ENCODE measurements at regions not wholly inside any gene's neighbourhood (a gene's known extent, or its start where the extent isn't known, plus 50 kb on each side); places are given as distances from the start of the nearest gene placed in this dataset.

DNA sequence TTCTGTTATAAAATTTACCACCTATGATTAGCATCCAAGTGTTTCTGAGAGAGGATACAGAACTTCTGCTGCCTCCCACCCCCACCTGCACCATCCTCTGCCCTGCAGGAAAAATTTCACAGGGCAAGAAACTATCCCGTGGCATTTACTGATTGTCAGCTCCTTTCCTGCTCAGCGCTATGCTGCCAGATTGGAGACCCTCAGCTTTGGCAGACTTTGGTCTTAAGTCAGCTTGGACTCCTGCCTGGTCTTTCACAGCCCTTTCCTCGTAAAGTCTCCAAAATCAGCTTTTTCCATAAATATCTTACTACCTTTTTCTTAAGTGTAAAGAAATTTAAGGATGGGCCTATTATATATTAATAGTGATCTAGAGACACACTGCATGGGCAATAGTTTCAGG is 239.9 kb upstream of the ADAMTS9 start:
- H3K4me2 ChIP-seq (ENCODE audit: unreplicated experiment) = no peak overlapping the region
- H3K27ac ChIP-seq = no peak overlapping the region
- no peaks in the 10 kb centered on the region for H3K79me2 ChIP-seq (ENCODE audit: insufficient read depth)
- H2AFZ ChIP-seq = no peak overlapping the region
- H4K20me1 ChIP-seq (ENCODE audit: insufficient read depth) = no peaks in the 10 kb centered on the region
- 65 to 66% methylated on average over 3 of the region's 3 CpGs for WGBS, 2 experiments (ENCODE audit: low coverage in 1 of 2, low lambda C conversion rate in 2 of 2, missing lambda C conversion rate in 2 of 2)
- H3K9me3 ChIP-seq (ENCODE audit: low read depth) = no peaks in the 10 kb centered on the region
- H3K4me3 ChIP-seq = no peak overlapping the region
- no peaks in the 10 kb centered on the region for H3K27me3 ChIP-seq (replicated peaks; ENCODE audit: insufficient read depth)
- no peaks in the 10 kb centered on the region for H3F3A ChIP-seq (ENCODE audit: insufficient read depth)
- no peak for DNase-seq
- no peaks in the 10 kb centered on the region for H3K9me2 ChIP-seq (ENCODE audit: insufficient read depth)
- no peaks in the 10 kb centered on the region for H3K4me1 ChIP-seq (ENCODE audit: insufficient read depth)
- in situ Hi-C loops (cut with MboI) = no loop called here
- TF ChIP-seq EZH2phosphoT487 (IDR thresholded peaks at IDR 0.05; ENCODE audit: insufficient read depth, low read depth) (no peak), EZH2 (IDR thresholded peaks at IDR 0.05; ENCODE audit: insufficient read depth, poor library complexity, severe bottlenecking) (no peak)
- H3K36me3 ChIP-seq (ENCODE audit: low read depth) = no peaks in the 10 kb centered on the region
- no peak overlapping the region for H3K9ac ChIP-seq

DNA sequence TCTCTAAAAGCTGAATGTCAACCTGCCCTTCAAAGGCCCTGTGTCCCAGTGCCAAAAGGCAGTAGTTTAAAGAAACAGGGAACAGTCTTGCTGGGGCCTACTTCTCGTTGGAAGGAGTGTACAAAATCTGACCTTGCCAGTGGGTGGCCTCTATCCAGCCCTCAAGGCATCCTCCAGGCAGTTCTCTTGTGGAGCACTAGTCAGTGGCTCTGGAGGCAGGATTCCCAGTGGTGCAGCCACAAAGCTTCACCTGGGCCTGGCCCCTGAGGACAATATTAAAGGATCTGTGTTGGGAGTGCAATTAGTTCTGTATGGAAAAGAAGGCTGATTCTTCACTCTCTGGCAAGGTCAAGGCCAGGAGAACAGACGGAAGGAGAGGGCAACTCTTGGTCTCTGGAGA is 237.8 kb upstream of the ADAMTS9 start:
- WGBS, 2 experiments (ENCODE audit: low coverage in 1 of 2, low lambda C conversion rate in 2 of 2, missing lambda C conversion rate in 2 of 2) = 40% methylated on average over 2 of the region's 2 CpGs
- Histone ChIP-seq H3K36me3 (ENCODE audit: low read depth) (no peaks in the 10 kb centered on the region), H3K4me2 (ENCODE audit: unreplicated experiment) (no peak overlapping the region), H3K27ac (no peak overlapping the region), H3K9ac (no peak overlapping the region), H2AFZ (no peak overlapping the region), H3K9me3 (ENCODE audit: low read depth) (no peaks in the 10 kb centered on the region), H3K4me3 (no peak overlapping the region), H3K79me2 (ENCODE audit: insufficient read depth) (no peaks in the 10 kb centered on the region), H3K27me3 (replicated peaks; ENCODE audit: insufficient read depth) (no peaks in the 10 kb centered on the region), H4K20me1 (ENCODE audit: insufficient read depth) (no peaks in the 10 kb centered on the region), H3K9me2 (ENCODE audit: insufficient read depth) (no peaks in the 10 kb centered on the region), H3F3A (ENCODE audit: insufficient read depth) (no peaks in the 10 kb centered on the region), H3K4me1 (ENCODE audit: insufficient read depth) (no peaks in the 10 kb centered on the region)
- in situ Hi-C loops (cut with MboI) = no loop called here
- DNase-seq = no peak
- no peak for TF ChIP-seq EZH2phosphoT487 (IDR thresholded peaks at IDR 0.05; ENCODE audit: insufficient read depth, low read depth)
- no peak for TF ChIP-seq EZH2 (IDR thresholded peaks at IDR 0.05; ENCODE audit: insufficient read depth, poor library complexity, severe bottlenecking)

DNA sequence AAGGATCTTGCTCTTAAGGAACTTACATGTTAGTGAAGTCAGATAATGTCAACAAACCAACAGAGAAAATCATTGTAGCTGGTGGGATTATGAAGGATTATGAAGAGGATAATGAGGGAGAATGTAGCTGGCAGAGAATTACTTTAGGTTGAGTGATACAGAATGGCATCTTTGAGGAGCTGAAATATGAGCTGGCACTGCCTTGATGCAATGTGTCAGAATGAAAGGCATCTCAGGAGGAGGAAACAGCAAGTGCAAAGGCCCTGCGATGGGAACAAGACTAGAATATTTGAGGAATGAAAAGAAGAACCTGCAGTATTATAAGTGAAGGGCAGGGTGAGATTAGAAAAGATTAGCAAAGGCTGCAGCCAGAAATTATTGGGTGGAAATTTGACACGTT is 237.2 kb upstream of the ADAMTS9 start:
- H3K27me3 ChIP-seq (replicated peaks; ENCODE audit: insufficient read depth) = no peaks in the 10 kb centered on the region
- 58 to 72% methylated on average over 2 of the region's 2 CpGs for WGBS, 2 experiments (ENCODE audit: low coverage in 1 of 2, low lambda C conversion rate in 2 of 2, missing lambda C conversion rate in 2 of 2)
- H3K4me2 ChIP-seq (ENCODE audit: unreplicated experiment) = no peak overlapping the region
- no peaks in the 10 kb centered on the region for H3K9me2 ChIP-seq (ENCODE audit: insufficient read depth)
- in situ Hi-C loops (cut with MboI) = no loop called here
- no peaks in the 10 kb centered on the region for H4K20me1 ChIP-seq (ENCODE audit: insufficient read depth)
- H3K4me3 ChIP-seq = no peak overlapping the region
- H3K9me3 ChIP-seq (ENCODE audit: low read depth) = no peaks in the 10 kb centered on the region
- no peaks in the 10 kb centered on the region for H3K36me3 ChIP-seq (ENCODE audit: low read depth)
- H3K4me1 ChIP-seq (ENCODE audit: insufficient read depth) = no peaks in the 10 kb centered on the region
- no peak for DNase-seq
- no peak overlapping the region for H3K27ac ChIP-seq
- no peak for TF ChIP-seq EZH2phosphoT487 (IDR thresholded peaks at IDR 0.05; ENCODE audit: insufficient read depth, low read depth)
- TF ChIP-seq EZH2 (IDR thresholded peaks at IDR 0.05; ENCODE audit: insufficient read depth, poor library complexity, severe bottlenecking) = no peak
- H3K79me2 ChIP-seq (ENCODE audit: insufficient read depth) = no peaks in the 10 kb centered on the region
- no peak overlapping the region for H3K9ac ChIP-seq
- H3F3A ChIP-seq (ENCODE audit: insufficient read depth) = no peaks in the 10 kb centered on the region
- no peak overlapping the region for H2AFZ ChIP-seq

DNA sequence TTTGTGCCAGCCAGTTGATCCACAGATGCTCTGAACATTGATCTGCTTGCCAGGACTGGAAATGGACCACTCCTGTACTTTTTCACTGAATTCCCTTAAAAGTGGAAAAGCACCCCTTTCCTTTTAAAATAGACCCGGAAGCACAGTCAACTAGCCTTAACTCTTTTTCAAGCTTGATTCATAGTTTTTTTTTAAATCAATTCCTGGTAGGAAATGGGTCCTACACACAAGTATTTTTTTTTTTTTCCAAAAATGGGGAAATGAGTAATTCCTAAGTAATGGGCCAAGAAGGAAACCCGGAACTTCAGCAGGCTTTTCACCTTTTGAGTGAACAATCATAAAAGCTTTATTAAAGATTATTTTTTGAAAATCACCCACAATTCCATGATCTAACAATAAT is 234.4 kb upstream of the ADAMTS9 start:
- in situ Hi-C loops (cut with MboI) = no loop called here
- Histone ChIP-seq H3K27ac (no peak overlapping the region), H3K9ac (no peak overlapping the region), H3F3A (ENCODE audit: insufficient read depth) (no peaks in the 10 kb centered on the region), H3K4me3 (no peak overlapping the region), H3K9me3 (ENCODE audit: low read depth) (no peaks in the 10 kb centered on the region), H4K20me1 (ENCODE audit: insufficient read depth) (no peaks in the 10 kb centered on the region), H3K27me3 (replicated peaks; ENCODE audit: insufficient read depth) (no peaks in the 10 kb centered on the region), H3K4me1 (ENCODE audit: insufficient read depth) (no peaks in the 10 kb centered on the region), H3K79me2 (ENCODE audit: insufficient read depth) (no peaks in the 10 kb centered on the region), H3K36me3 (ENCODE audit: low read depth) (no peaks in the 10 kb centered on the region), H3K9me2 (ENCODE audit: insufficient read depth) (no peaks in the 10 kb centered on the region), H3K4me2 (ENCODE audit: unreplicated experiment) (no peak overlapping the region), H2AFZ (no peak overlapping the region)
- WGBS, 2 experiments (ENCODE audit: low coverage in 1 of 2, low lambda C conversion rate in 2 of 2, missing lambda C conversion rate in 2 of 2) = 65 to 67% methylated on average over 2 of the region's 2 CpGs
- no peak for DNase-seq
- TF ChIP-seq EZH2phosphoT487 (IDR thresholded peaks at IDR 0.05; ENCODE audit: insufficient read depth, low read depth) = no peak
- TF ChIP-seq EZH2 (IDR thresholded peaks at IDR 0.05; ENCODE audit: insufficient read depth, poor library complexity, severe bottlenecking) = no peak
